Heart left ventricle (tissue), 16 donors: ENCODE measurements at regions not wholly inside any gene's neighbourhood (a gene's known extent, or its start where the extent isn't known, plus 50 kb on each side); places are given as distances from the start of the nearest gene placed in this dataset.

Experiments
- ATAC-seq, 4 donors: fragments of 200-7000 bp; cut with Tn5 transposase; one replicate each; pipeline ENCODE4 v1.9.1; 2020 to 2022; ENCODE audit warnings: moderate library complexity in 4 of 4, mild to moderate bottlenecking in 3 of 4, moderate number of reproducible peaks in 1 of 4
- DNase-seq, 5 donors: peaks; one replicate each; pipeline ENCODE4 v3.0.0-alpha.2; 2020
- H3K27ac ChIP-seq, 12 donors: fragments of 200-600 bp; sonication (generic) in 4 of 12; one replicate each; pipeline versions ENCODE4 v1.5.0 to v1.8.0; 2016 to 2022; ENCODE audit warnings: mild to moderate bottlenecking in 2 of 12
- H3K27me3 ChIP-seq, 9 donors: fragments of 200-600 bp; sonication (generic) in 2 of 9; one replicate each; pipeline versions ENCODE4 v1.5.1 to v1.8.0; 2016 to 2022; ENCODE audit warnings: mild to moderate bottlenecking in 3 of 9
- H3K36me3 ChIP-seq, 9 donors: fragments of 200-600 bp; sonication (generic) in 2 of 9; one replicate each; pipeline versions ENCODE4 v1.5.0 to v1.8.0; 2018 to 2022; ENCODE audit warnings: mild to moderate bottlenecking in 2 of 9
- H3K4me1 ChIP-seq, 12 donors: fragments of 200-600 bp; sonication (generic) in 4 of 12; one replicate each; pipeline versions ENCODE4 v1.5.0 to v1.8.0; 2016 to 2022; ENCODE audit warnings: mild to moderate bottlenecking in 3 of 12
- H3K4me3 ChIP-seq, 12 donors: fragments of 200-600 bp; sonication (generic) in 4 of 12; one replicate each; pipeline versions ENCODE4 v1.5.0 to v1.8.0; 2017 to 2022; ENCODE audit warnings: mild to moderate bottlenecking in 9 of 12, moderate library complexity in 4 of 12
- H3K9me3 ChIP-seq, 12 donors: fragments of 200-600 bp; sonication (generic) in 4 of 12; one replicate each; pipeline versions ENCODE4 v1.5.0 to v1.8.0; 2016 to 2022; ENCODE audit warnings: mild to moderate bottlenecking in 1 of 12
- POLR2A ChIP-seq, 2 donors: fragments of 450-650 bp; IDR thresholded peaks; one replicate each; pipeline ENCODE4 v1.6.1; 2017; ENCODE audit warnings: antibody characterized with exemption in 2 of 2, mild to moderate bottlenecking in 2 of 2, moderate library complexity in 2 of 2
- WGBS, 4 donors: extraction: QIAGEN DNeasy Blood & Tissue Kit in 2 of 4; methylation state at CpG; one replicate each; pipeline versions ENCODE4 v1.1.5 to v1.1.7; 2013 to 2018; 5-methylcytosine and 5-hydroxymethylcytosine counted together
- intact Hi-C, 10 donors: fragments of 100-400 bp; cut with DNase I; formaldehyde crosslinking; loops; one replicate each; pipeline versions ENCODE4 v1.11.1 to v1.14.2; 2022
- TF ChIP-seq, protein P1 (sequence below), 12 donors: fragments of 200-600 bp; sonication (generic) in 4 of 12; IDR thresholded peaks; one replicate each; pipeline versions ENCODE4 v1.5.0 to v1.8.0; 2018 to 2022; ENCODE audit warnings: antibody characterized with exemption in 12 of 12, mild to moderate bottlenecking in 5 of 12
- donor health status: ischemic (EF 13 %, LVEDD 7.1; RV severe dilation, severe dysfunction).
- donor health status: healthy with polysubstance abuse.
- donor health status: DM: no; HTN: yes; CAD: no.
- donor health status: DM: no; HTN: no; CAD: no.
- donor health status: ischemic (EF 25% LVEDD 6.9; RV normal size, moderate dysfunction).
- donor health status: ischemic (EF 25% LVEDD 5.7; RV mildly dilated, moderate dysfunction).
- donor health status: healthy.
- donor health status: DM: yes; HTN: yes; CAD: no.
- donor health status: ischemic (EF 35%, LVEDD 5.7; RV mildly dilated, moderate dysfunction).
- donor health status: nonischemic (EF 11% LVEDD 7.7; RV severe dilation, severe dysfunction).
- donor health status: DM: yes; HTN: yes; CAD: no.
- donor health status: PGD.
- donor health status: ischemic (EF 29% LVEDD 5.4; RV normal size, mild dysfunction).
- donor health status: nonischemic (EF 23%, LVEDD 6.1; RV moderate dilation, normal function).

DNA sequence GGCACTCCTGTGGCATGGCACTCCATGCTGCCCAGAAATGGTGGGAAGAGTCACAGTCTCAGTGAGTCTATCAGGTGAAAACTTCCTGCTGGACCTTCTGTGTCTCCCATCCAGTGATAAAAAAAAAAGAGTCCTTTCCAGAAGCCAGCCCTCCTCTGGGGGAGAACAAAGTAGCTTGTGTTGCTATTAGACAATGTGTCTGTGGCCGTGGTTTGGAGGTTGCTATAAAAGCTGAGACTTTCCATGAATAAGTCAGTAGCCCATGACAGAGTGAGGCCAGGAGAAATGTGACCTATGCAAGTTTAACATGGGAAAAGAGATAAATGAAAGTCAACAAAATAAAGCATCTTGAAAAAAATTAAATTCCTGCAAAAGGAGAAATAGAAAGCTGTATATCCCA, 250.7 kb upstream of the MON1B start:
- TF ChIP-seq POLR2A (IDR thresholded peaks at IDR 0.05) = no peak
- TF ChIP-seq, protein P1, sequence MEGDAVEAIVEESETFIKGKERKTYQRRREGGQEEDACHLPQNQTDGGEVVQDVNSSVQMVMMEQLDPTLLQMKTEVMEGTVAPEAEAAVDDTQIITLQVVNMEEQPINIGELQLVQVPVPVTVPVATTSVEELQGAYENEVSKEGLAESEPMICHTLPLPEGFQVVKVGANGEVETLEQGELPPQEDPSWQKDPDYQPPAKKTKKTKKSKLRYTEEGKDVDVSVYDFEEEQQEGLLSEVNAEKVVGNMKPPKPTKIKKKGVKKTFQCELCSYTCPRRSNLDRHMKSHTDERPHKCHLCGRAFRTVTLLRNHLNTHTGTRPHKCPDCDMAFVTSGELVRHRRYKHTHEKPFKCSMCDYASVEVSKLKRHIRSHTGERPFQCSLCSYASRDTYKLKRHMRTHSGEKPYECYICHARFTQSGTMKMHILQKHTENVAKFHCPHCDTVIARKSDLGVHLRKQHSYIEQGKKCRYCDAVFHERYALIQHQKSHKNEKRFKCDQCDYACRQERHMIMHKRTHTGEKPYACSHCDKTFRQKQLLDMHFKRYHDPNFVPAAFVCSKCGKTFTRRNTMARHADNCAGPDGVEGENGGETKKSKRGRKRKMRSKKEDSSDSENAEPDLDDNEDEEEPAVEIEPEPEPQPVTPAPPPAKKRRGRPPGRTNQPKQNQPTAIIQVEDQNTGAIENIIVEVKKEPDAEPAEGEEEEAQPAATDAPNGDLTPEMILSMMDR (IDR thresholded peaks at IDR 0.05) = no peak
- intact Hi-C loops = no loop called here
- no peaks in the 10 kb centered on the region for H3K36me3 ChIP-seq
- no peaks in the 10 kb centered on the region for H3K9me3 ChIP-seq
- H3K4me3 ChIP-seq = no peak overlapping the region
- WGBS, 4 donors = 76 to 82% (median 80%) methylated on average over 1 of the region's 1 CpG
- ATAC-seq (no peak), DNase-seq (no peak)
- H3K4me1 ChIP-seq = no peaks in the 10 kb centered on the region
- no peak overlapping the region for H3K27ac ChIP-seq
- H3K27me3 ChIP-seq = no peaks in the 10 kb centered on the region

DNA sequence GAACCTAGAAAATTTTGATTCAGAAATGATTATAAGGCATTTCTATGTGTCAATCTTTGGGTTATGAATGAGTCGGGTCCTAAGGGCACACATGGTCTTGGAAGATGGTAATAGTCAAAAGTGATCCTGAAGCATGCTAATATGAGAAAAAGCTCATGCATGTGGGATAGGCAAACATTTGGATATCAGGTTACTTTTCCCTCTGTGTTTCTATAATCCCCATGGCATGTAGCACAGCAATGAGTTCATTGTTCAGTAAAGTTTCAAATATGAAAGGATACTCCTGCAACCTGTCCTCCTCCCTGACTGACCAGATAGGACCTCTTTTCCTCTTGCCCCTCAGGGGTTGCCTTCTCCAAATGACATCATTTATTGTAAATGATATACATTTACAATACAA, 249.9 kb upstream of the MON1B start:
- H3K4me3 ChIP-seq = no peak overlapping the region

DNA sequence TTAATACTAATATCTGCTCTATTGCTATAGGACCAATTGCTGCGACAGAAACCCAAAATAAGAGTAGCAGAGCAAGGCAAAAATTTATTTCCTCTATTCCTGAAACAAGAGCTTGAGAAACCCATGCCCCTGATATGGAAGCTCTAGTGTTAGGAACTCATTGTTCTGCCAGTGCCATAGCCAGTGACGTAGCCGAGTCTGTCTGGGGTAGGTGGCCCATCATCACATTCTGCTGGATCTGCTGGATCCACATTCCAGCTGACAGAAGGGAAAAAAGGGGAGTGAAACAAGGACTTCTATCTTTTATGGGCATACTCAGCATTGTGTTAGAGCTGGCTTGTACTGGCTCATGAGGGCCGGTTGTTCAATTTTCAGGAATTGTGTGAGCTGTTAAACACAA, 248.9 kb upstream of the MON1B start:
- intact Hi-C loops = no loop called here

More for the DNA sequence above, 249.9 kb upstream of the MON1B start:
- DNase-seq = no peak
- no peaks in the 10 kb centered on the region for H3K4me1 ChIP-seq
- intact Hi-C loops = no loop called here
- H3K9me3 ChIP-seq = no peaks in the 10 kb centered on the region
- no peak for TF ChIP-seq POLR2A (IDR thresholded peaks at IDR 0.05)
- TF ChIP-seq, protein P1 (IDR thresholded peaks at IDR 0.05) = no peak
- no peak for ATAC-seq
- no peaks in the 10 kb centered on the region for H3K36me3 ChIP-seq
- H3K27me3 ChIP-seq = no peaks in the 10 kb centered on the region
- WGBS, 4 donors = 89 to 98% (median 92%) methylated on average over 1 of the region's 1 CpG
- no peak overlapping the region for H3K27ac ChIP-seq

DNA sequence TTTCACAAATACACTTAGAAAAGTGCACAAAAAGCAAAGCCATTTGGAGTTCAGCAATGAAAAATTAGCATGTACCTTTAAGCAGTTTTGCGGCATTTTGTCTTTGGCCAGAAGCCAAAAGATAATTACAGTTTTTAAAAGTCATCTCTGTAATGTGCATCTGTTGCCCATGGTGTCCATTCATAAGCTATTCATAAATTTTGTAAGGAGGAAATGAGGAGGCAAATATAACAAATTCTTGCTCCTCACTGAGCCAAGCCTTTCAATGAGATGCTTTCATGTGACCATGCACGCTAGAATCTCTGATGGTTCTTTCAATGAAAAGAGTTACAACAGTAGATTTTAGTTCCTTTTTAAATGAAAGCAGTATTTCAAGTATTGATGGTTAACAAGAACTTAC, 247.1 kb upstream of the MON1B start:
- DNase-seq (no peak), ATAC-seq (no peak)
- Histone ChIP-seq H3K4me1 (peaks cover 0 to 11% (median 0%) of the 10 kb centered on the region in 12 donors), H3K27me3 (no peaks in the 10 kb centered on the region), H3K27ac (no peak overlapping the region), H3K36me3 (no peaks in the 10 kb centered on the region), H3K4me3 (no peak overlapping the region), H3K9me3 (no peaks in the 10 kb centered on the region)
- TF ChIP-seq, protein P1 (IDR thresholded peaks at IDR 0.05) = no peak
- TF ChIP-seq POLR2A (IDR thresholded peaks at IDR 0.05) = no peak
- 33 to 49% (median 35%) methylated on average over 2 of the region's 2 CpGs for WGBS, 4 donors
- intact Hi-C loops = no loop called here

More for the DNA sequence above, 248.9 kb upstream of the MON1B start:
- ATAC-seq = peak in 2 of 4 donors; percentile 53 to 63
- no peaks in the 10 kb centered on the region for H3K9me3 ChIP-seq
- TF ChIP-seq, protein P1 (IDR thresholded peaks at IDR 0.05) = no peak
- no peaks in the 10 kb centered on the region for H3K27me3 ChIP-seq
- 80 to 93% (median 89%) methylated on average over 4 of the region's 4 CpGs for WGBS, 4 donors
- no peak for DNase-seq
- no peak overlapping the region for H3K27ac ChIP-seq
- no peaks in the 10 kb centered on the region for H3K36me3 ChIP-seq
- H3K4me3 ChIP-seq = no peak overlapping the region
- H3K4me1 ChIP-seq = peaks cover 0 to 4% (median 0%) of the 10 kb centered on the region in 12 donors
